Stimulated activated CD8-positive, alpha-beta memory T cell treated with anti-CD3 and anti-CD28 coated beads, Interleukin-2, amount 100 ng/mL, for 48 hours (primary cell): ENCODE measurements at regions not wholly inside any gene's neighbourhood (a gene's known extent, or its start where the extent isn't known, plus 50 kb on each side); places are given as distances from the start of the nearest gene placed in this dataset.
"Not testable (repeated sequence)": the region's sequence is repeated elsewhere in the genome, so short reads cannot be mapped to it uniquely, and the experiment has no call there.

Experiments used
- DNase-seq, 2 donors: peaks; one replicate each; pipeline ENCODE4 v3.0.0-alpha.2; 2020; ENCODE audit warnings: low read depth in 2 of 2

DNA sequence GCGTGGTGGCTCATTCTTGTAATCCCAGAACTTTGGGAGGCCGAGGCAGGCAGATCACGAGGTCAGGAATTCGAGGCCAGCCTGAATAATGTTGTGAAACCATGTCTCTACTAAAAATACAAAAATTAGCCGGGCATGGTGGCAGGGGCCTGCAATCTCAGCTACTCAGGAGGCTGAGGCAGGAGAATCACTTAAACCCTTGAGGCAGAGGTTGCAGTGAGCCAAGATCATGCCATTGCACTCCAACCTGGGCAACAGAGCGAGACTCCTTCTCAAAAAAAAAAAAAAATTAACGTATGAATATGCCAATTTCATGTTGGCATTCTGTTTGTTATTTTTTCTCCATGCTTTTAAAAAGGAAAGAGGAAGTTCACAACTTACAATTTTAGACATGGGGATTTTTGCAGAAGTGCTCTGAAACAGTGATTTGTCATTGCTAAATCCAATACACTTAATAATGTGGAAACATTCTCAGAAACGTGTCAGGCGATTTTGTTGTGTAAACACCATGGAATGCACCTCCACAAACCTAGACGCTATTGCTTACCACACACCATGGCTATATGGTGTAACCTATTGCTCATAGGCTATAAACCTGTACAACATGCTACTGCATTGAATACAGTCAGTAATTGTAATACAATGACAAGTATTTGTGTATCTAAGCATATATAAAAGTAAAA, 115.9 kb upstream of the PCDH20 start:
- DNase-seq = no peak

- not testable (repeated sequence) for DNase-seq
Observed at GRCh38 chr13:61519214-61519613, 103.6 kb upstream of the PCDH20 start.

DNA sequence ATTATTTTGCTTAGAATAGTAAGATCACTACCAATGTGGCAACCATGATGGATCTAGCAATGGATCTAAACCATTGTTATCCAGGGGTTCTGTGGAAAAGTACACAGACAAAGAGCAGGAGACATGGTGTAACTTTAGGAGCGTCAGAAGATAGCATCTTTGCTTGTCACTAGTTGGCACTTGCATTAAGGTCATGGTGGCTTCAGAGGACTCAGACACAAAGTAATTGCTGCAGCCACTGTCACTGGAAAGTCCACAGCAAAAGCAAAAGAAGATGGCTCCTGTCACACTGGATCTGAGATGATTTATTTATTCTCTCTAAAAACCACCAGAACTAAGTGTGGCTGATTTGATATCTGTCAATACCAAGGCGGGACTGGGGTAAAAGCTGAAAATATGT, 93.3 kb upstream of the PCDH20 start:
- no peak for DNase-seq

GRCh38 chr13:61500176-61500575, 84.5 kb upstream of the PCDH20 start:
- DNase-seq = no peak

- no peak for DNase-seq
Observed at GRCh38 chr13:61495648-61496047, 80.0 kb upstream of the PCDH20 start.

- DNase-seq = not testable (repeated sequence)
Observed at GRCh38 chr13:61493556-61493955, 77.9 kb upstream of the PCDH20 start.

- DNase-seq = no peak
Observed at GRCh38 chr13:61486496-61486895, 70.8 kb upstream of the PCDH20 start.

DNA sequence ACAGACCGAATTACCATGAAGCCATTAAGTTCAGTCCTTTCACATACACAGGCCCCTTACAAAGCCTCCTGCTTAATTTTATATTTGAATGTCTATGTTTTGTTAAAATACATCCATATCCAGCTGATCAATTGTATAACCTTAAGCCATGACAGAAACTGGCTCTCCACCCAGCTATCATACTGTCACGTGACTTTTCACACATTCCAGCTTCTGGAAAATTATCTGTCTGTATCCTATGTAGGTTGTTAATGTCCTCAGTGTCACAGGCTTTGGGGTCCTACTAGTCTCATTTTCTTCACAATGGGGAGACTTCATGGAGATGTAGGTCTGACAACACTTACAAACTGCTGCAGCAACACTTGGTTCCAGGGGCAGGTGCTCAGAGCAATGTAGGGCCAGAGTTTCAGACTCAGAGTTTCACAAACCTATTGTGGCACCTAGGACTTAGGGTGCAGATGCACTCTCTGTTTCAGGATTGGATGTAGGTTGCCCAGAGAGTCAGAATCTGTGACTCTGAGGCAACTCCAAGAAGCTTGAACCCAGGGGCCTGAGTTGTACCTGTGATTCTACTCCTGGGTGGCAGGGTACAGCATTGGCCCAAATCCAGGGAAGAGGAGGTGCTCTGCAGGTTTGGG, 69.6 kb upstream of the PCDH20 start:
- no peak for DNase-seq

- DNase-seq = no peak
Observed at GRCh38 chr13:61477619-61478018, 62.0 kb upstream of the PCDH20 start.

DNA sequence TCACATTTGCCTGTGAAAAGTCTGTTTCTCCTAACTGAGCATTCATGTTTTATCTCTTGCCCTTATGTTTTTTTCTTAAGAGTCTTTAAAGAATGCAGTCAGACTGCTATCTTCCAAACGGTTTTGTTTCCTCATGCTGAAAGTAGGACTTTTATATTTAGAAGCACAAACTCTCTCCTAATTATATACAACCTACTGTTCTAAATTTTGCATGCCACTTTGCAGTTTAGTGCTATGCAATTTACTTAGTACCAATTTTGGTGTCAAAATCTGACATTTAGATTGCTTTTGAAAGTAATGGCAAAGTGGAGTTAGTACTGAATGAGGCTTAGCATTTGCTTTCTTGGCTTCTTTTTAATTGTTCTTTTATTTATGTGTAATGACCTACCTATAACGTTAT, 55.1 kb upstream of the PCDH20 start:
- DNase-seq = no peak

DNA sequence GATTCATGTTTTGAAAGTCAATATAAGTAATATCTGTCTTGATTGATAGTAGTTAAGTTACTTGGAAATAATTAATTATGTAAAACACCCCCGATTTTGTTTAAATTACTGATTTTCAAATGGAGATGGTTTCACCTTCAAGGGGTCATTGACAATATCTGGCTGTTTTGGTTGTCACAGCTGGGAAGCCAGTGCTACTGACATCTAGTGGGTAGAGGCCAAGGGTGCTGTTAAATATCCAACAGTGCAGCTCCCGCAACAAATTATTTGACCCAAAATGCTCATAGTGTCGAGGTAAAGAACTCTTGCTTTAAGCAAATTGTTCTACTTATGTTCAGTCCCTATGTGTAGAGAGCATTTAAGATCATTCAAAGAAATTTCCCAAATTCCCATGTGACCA, 50.6 kb upstream of the PCDH20 start:
- no peak for DNase-seq
